ENCODE measurements at regions not wholly inside any gene's neighbourhood (a gene's known extent, or its start where the extent isn't known, plus 50 kb on each side); places are given as distances from the start of the nearest gene placed in this dataset.

DNA sequence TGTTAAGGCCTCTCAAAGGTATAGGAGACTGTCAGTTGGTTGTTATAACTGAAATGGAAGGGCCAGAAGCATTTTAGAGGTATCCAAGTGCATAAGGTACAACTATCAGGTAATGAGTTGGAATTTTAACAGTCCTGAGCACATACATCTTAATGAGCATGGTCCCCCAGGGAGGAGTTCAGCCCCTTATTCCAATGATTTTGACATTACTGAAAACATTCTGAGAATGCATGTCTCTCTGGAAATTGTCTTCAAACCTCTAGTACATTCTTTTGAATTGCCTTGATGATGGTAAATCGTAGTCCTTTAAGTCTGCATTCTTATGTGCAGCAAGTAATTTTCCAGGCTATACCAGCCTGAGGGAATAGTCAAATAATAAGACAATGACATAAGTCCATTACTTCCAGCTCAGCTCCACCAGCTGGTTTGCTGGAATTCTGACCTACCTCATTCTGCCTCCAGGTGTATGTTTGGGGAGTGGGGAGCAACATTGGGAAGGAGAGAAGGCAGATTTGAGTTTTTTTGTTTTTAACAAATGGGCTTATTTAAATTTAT lies 239.2 kb downstream of the MSRB3 start:
- DNase-seq (ENCODE audit: low spot score), result no peak

GRCh38 chr12:65518771-65519170 lies 240.3 kb downstream of the MSRB3 start:
- no peak for DNase-seq (ENCODE audit: low spot score)

- no peak for DNase-seq (ENCODE audit: low spot score)
Observed at GRCh38 chr12:65520658-65521057, 242.2 kb downstream of the MSRB3 start.

- no peak for DNase-seq (ENCODE audit: low spot score)
Observed at GRCh38 chr12:65522956-65523860, 244.7 kb downstream of the MSRB3 start.

DNA sequence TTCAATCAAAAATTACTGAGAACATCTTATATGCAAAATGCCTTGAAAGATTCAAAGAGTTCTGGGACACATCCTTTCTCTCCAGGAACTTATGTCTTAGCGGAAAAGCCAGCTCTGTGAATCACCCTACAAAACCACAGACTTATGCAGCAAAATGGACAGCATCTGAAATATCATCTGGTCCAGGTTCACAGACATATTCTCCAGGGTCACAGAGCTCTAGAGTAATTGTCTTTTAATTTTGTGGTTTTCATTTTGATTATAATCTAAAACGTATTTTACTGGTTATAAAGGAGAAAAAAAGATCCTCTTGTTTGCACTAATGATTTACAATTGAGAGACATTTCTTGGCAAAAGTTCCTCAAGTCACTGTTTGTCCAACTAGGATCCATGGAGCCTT lies 246.2 kb downstream of the MSRB3 start:
- no peak for DNase-seq (ENCODE audit: low spot score)

DNA sequence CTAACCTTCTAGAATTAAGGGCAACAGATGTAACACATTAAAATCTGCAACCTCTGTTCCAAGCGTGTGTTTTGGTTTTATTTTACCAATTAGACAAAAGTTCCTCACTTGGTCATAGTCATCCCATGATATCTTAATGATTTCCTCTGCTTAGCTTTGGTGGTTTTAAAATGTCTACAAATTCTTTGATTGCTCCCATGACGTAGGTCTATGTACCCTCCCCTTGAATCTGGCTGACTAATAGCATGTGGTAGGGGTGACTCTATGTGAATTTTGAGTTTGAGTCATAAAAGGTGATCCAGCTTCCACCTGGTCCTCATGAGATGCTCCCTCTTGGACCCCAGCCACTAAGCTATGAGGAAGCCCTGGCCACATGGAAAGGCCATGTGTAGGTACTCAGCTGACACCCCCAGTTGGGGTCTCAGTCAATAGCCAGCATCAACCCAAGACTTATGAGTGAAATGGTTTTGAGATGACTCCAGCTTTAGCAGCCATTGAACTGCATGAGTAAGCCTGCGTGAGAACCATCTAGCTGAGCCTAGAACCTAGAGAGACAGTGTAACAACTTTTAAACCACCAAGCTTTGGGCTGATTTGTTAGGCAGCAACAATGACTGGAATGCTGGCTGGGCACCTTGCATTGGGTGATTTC lies 247.1 kb downstream of the MSRB3 start:
- DNase-seq (ENCODE audit: low spot score), result no peak

DNA sequence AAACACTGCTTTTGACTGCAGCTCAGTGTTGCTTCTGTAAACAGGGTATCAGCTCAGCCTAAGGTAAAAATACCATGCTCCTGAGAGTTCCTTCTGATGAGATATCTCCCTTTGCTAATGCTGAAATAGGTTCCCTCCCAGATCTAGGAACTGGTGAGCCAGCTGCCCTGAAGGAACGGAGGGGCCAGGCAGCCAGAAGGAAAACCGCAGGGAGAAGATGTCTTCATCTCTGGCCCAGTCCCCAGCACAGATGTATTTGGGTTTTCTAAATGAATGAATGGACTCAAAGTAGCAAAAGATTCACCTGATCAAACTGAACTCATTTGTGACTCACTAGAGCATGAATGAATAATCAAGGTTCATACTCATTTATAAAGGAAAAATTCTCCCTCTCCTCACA lies 247.8 kb downstream of the MSRB3 start:
- no peak for DNase-seq (ENCODE audit: low spot score)

- DNase-seq (ENCODE audit: low spot score), result no peak
Observed at GRCh38 chr12:65528127-65528526, 249.6 kb downstream of the MSRB3 start.

DNA sequence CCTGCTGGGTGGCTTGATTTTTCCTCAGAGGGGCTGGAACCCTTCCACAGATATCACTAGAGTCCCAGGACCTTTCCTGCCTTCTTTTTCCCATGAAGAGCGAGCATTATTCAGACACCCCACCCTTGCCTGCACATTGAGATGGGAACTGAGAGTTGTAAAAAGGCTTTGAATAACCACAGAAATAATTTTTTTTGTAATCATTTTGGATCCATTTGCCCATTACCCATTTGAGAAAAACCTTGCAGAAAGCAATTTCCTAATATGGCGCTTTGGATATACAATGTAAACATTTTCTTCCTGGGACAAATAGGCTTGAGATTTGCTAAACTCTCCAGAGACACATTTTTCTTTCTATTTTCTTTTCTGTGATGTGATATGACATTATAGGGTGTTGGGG lies 250.6 kb downstream of the MSRB3 start:
- DNase-seq (ENCODE audit: low spot score), result no peak

GRCh38 chr12:65529771-65530435 lies 251.4 kb downstream of the MSRB3 start:
- DNase-seq (ENCODE audit: low spot score), result no peak

DNA sequence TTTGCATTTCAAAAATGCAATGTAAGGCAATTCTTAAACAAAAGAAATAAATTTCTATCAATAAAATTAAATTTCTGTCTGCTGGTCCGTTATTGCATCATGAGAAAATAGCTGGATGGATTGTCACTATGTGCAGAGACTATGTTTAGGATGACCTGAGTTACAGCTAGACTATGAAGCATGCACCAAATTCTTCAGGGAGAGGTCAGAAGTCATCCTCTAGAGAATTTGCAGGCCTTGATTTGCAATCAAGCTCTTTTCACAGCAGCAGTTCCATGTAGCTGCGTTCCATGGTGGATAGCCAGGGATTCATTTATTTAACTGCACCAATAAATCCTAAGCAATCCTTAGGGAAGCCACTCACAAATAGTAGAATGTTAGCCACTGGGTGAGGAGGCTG lies 253.7 kb downstream of the MSRB3 start:
- no peak for DNase-seq (ENCODE audit: low spot score)

GRCh38 chr12:65532764-65533163 lies 254.3 kb downstream of the MSRB3 start:
- DNase-seq (ENCODE audit: low spot score), result no peak

- DNase-seq (ENCODE audit: low spot score), result no peak
Observed at GRCh38 chr12:65533177-65533883, 254.8 kb downstream of the MSRB3 start.

GRCh38 chr12:65534238-65534841 lies 255.9 kb downstream of the MSRB3 start:
- no peak for DNase-seq (ENCODE audit: low spot score)

- no peak for DNase-seq (ENCODE audit: low spot score)
Observed at GRCh38 chr12:65535946-65536345, 257.5 kb downstream of the MSRB3 start.

- no peak for DNase-seq (ENCODE audit: low spot score)
Observed at GRCh38 chr12:65536351-65536750, 257.9 kb downstream of the MSRB3 start.

GRCh38 chr12:65536876-65537681 lies 258.6 kb downstream of the MSRB3 start:
- DNase-seq (ENCODE audit: low spot score), result peak; percentile 59

GRCh38 chr12:65537978-65538377 lies 259.5 kb downstream of the MSRB3 start:
- DNase-seq (ENCODE audit: low spot score), result no peak

DNA sequence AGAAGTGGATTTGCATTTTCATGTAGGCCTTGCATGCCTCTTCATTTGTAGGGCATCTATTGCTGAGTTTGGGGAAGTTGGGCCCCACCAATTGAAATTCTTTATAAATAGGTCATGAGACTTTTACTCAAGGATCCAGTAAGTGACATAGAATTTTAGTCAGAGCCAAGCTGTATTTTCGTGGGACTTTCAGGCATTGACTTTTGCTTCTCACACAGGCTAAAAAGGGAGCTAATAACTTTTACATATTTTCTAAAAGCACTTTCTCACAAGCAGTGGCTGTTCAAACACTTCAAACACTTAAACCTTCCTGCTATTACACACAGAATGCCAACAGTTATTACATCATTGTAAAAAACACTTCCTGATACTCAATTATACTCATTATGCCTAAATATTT lies 260.5 kb downstream of the MSRB3 start:
- DNase-seq (ENCODE audit: low spot score), result no peak

DNA sequence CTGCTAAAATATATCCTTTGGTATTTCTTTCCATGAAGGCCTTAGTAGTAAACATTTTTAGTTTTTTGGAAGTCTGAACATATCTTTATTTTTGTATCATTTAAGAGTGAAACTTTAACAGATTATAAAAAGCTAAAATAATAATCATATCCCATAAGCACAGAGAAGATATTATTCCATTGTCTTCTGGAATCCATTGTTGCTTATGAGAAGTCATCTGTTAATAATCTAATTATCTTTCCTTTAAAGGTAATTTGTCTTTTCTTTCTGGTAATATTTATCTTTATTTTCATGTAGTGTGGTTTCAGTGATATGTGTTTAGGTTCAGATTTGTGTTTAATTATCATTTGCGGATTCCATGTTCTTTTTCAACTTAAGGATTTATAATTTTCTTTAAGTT lies 261.7 kb downstream of the MSRB3 start:
- DNase-seq (ENCODE audit: low spot score), result no peak

DNA sequence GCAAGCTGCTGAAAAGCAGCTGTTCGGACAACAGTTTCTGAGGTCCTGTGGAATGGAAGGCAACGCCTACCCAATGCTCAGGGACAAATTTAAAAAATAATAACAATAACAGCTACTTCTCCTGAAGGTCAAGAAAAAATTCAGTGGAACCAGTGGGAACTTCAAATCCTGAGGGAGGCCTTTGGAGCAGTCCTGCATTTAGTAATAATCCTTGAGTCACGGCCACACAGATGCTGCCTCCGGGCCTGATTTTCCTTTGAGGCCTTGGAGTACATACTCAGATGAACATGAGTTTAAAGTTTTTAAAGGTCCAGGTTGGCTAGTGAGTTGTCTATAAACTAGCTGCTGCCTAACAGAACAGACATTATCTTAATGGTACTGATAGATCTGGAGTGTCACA lies 268.0 kb downstream of the MSRB3 start:
- DNase-seq (ENCODE audit: low spot score), result no peak

Measured in RKO (cell line).